GM23338 (cell line): ENCODE measurements at regions not wholly inside any gene's neighbourhood (a gene's known extent, or its start where the extent isn't known, plus 50 kb on each side); places are given as distances from the start of the nearest gene placed in this dataset.

Experiments used
- ATAC-seq: fragments of 200-7000 bp; cut with Tn5 transposase; 3 replicates; pipeline ENCODE4 v1.9.1; 2020
- DNase-seq: peaks from one replicate; pipeline ENCODE4 v3.0.0-alpha.2; 2015; ENCODE audit warnings: low spot score
- H2AFZ ChIP-seq: fragments of 200-600 bp; sonication (generic); 2 replicates; pipeline ENCODE4 v1.8.0; 2016; ENCODE audit warnings: antibody characterized with exemption, mild to moderate bottlenecking, moderate library complexity
- H3F3A ChIP-seq: fragments of 200-600 bp; sonication (generic); replicated peaks from 2 replicates; pipeline ENCODE4 v1.8.0; 2017; ENCODE audit warnings: antibody characterized with exemption, mixed run types, low read depth
- H3K27ac ChIP-seq: fragments of 200-600 bp; sonication (generic); 2 replicates; pipeline ENCODE4 v1.6.1; 2016; ENCODE audit warnings: low read depth
- H3K27me3 ChIP-seq: fragments of 200-600 bp; sonication (generic); 2 replicates; pipeline ENCODE4 v1.8.0; 2016; ENCODE audit warnings: mild to moderate bottlenecking, mixed run types, moderate library complexity; ENCODE audit not compliant: insufficient read depth
- H3K36me3 ChIP-seq: fragments of 200-600 bp; sonication (generic); 2 replicates; pipeline ENCODE4 v1.8.0; 2016; ENCODE audit warnings: mild to moderate bottlenecking; ENCODE audit not compliant: insufficient read depth
- H3K4me1 ChIP-seq: fragments of 200-600 bp; sonication (generic); 2 replicates; pipeline ENCODE4 v1.8.0; 2016; ENCODE audit warnings: mild to moderate bottlenecking, moderate library complexity; ENCODE audit not compliant: insufficient read depth
- H3K4me2 ChIP-seq: fragments of 200-600 bp; sonication (generic); 2 replicates; pipeline ENCODE4 v1.7.1; 2017; ENCODE audit warnings: mixed run types
- H3K4me3 ChIP-seq: fragments of 200-600 bp; sonication (generic); 2 replicates; pipeline ENCODE4 v1.6.1; 2016; ENCODE audit warnings: mixed run types
- H3K79me2 ChIP-seq: fragments of 200-600 bp; sonication (generic); replicated peaks from 2 replicates; pipeline ENCODE4 v1.8.0; 2017; ENCODE audit warnings: mild to moderate bottlenecking; ENCODE audit not compliant: insufficient read depth
- H3K9me2 ChIP-seq: fragments of 200-600 bp; sonication (generic); 2 replicates; pipeline ENCODE4 v1.8.0; 2017; ENCODE audit not compliant: insufficient read depth
- H4K20me1 ChIP-seq: fragments of 200-600 bp; sonication (generic); replicated peaks from 2 replicates; pipeline ENCODE4 v1.8.0; 2017; ENCODE audit warnings: mild to moderate bottlenecking; ENCODE audit not compliant: insufficient read depth
- H3K27ac Mint-ChIP-seq: 2 replicates; pipeline ENCODE4 v1.8.0; 2020; ENCODE audit warnings: inconsistent platforms, mild to moderate bottlenecking, moderate library complexity, mixed read lengths
- H3K27me3 Mint-ChIP-seq: 3 replicates; pipeline ENCODE4 v1.8.0; 2022; ENCODE audit warnings: low read depth, mild to moderate bottlenecking, moderate library complexity, mixed read lengths, inconsistent platforms; ENCODE audit not compliant: insufficient read depth, poor library complexity
- H3K36me3 Mint-ChIP-seq: 3 replicates; pipeline ENCODE4 v1.8.0; 2021; ENCODE audit warnings: low read depth, mild to moderate bottlenecking, inconsistent platforms, moderate library complexity, mixed read lengths
- H3K4me1 Mint-ChIP-seq: 3 replicates; pipeline ENCODE4 v1.8.0; 2020; ENCODE audit warnings: mild to moderate bottlenecking, inconsistent platforms, mixed read lengths
- H3K4me3 Mint-ChIP-seq: 3 replicates; pipeline ENCODE4 v1.8.0; 2021; ENCODE audit warnings: moderate library complexity, mild to moderate bottlenecking, inconsistent platforms, mixed read lengths
- H3K9me3 Mint-ChIP-seq: 3 replicates; pipeline ENCODE4 v1.8.0; 2020; ENCODE audit warnings: moderate library complexity, mild to moderate bottlenecking, inconsistent platforms, mixed read lengths
- CREB1 ChIP-seq: fragments of 250-450 bp; sonication (Bioruptor Pico); IDR thresholded peaks from 2 replicates; pipeline ENCODE4 v1.5.0; 2020; ENCODE audit warnings: low read depth, mild to moderate bottlenecking, moderate library complexity
- CTCF ChIP-seq, 2 experiments: fragments of 200-600 bp in 1 of 2; sonication (generic) in 1 of 2; conservative IDR thresholded peaks; 2 replicates each; pipeline versions ENCODE4 v1.5.1 to v1.6.1; 2016 to 2017; ENCODE audit warnings: antibody characterized with exemption in 2 of 2, low read depth in 2 of 2, mild to moderate bottlenecking in 2 of 2, moderate library complexity in 1 of 2
- EZH2 ChIP-seq: fragments of 200-600 bp; sonication (generic); IDR thresholded peaks from one replicate; pipeline ENCODE4 v1.8.0; 2017; ENCODE audit warnings: antibody characterized with exemption, mild to moderate bottlenecking, low read depth; ENCODE audit not compliant: unreplicated experiment
- EZH2phosphoT487 ChIP-seq: fragments of 200-600 bp; sonication (generic); IDR thresholded peaks from one replicate; pipeline ENCODE4 v1.8.1; 2018; ENCODE audit warnings: antibody characterized with exemption; ENCODE audit not compliant: unreplicated experiment
- NANOG ChIP-seq: IDR thresholded peaks from 2 replicates; pipeline ENCODE4 v1.6.1; 2016; ENCODE audit warnings: antibody characterized with exemption, borderline replicate concordance
- POLR2AphosphoS5 ChIP-seq: IDR thresholded peaks from 2 replicates; pipeline ENCODE4 v1.6.1; 2016; ENCODE audit warnings: antibody characterized with exemption, low read depth
- STAT1 ChIP-seq: IDR thresholded peaks from one replicate; pipeline ENCODE4 v1.6.1; 2016; ENCODE audit warnings: antibody characterized with exemption; ENCODE audit not compliant: unreplicated experiment
- ZNF114 ChIP-seq: fragments of 250-450 bp; sonication (Bioruptor Pico); IDR thresholded peaks from 2 replicates; pipeline ENCODE4 v1.5.0; 2020; ENCODE audit warnings: mild to moderate bottlenecking, moderate library complexity
- ZNF462 ChIP-seq: fragments of 250-450 bp; sonication (Bioruptor Pico); IDR thresholded peaks from 2 replicates; pipeline ENCODE4 v1.5.0; 2020; ENCODE audit warnings: mild to moderate bottlenecking, moderate library complexity

GRCh38 chr18:54672846-54673475, 81.9 kb downstream of the DYNAP start:
- H3F3A ChIP-seq, result no peaks in the 10 kb centered on the region
- H3K4me1 Mint-ChIP-seq, result no peaks in the 10 kb centered on the region
- H3K79me2 ChIP-seq, result no peaks in the 10 kb centered on the region
- TF ChIP-seq STAT1 (no peak), CTCF (conservative IDR thresholded peaks at IDR 0.05; ENCODE audit: low read depth in 2 of 2) (no peak), ZNF114 (no peak), CREB1 (CRISPR knock-in tag) (no peak), EZH2phosphoT487 (no peak), EZH2 (no peak), NANOG (no peak), ZNF462 (CRISPR knock-in tag) (no peak), POLR2AphosphoS5 (no peak)
- H3K4me2 ChIP-seq, result no peak overlapping the region
- H3K27me3 Mint-ChIP-seq, result no peaks in the 10 kb centered on the region
- ATAC-seq, result no peak
- no peaks in the 10 kb centered on the region for H3K4me1 ChIP-seq
- H3K4me3 Mint-ChIP-seq, result no peak overlapping the region
- peaks cover 36% of the 10 kb centered on the region for H3K9me3 Mint-ChIP-seq
- no peak overlapping the region for H3K27ac Mint-ChIP-seq
- no peak overlapping the region for H3K4me3 ChIP-seq
- no peaks in the 10 kb centered on the region for H3K9me2 ChIP-seq
- no peak overlapping the region for H3K27ac ChIP-seq
- H3K36me3 Mint-ChIP-seq, result peaks cover 25% of the 10 kb centered on the region; the same call in 2 of the 3 replicates
- no peak for DNase-seq
- no peaks in the 10 kb centered on the region for H3K27me3 ChIP-seq
- H3K36me3 ChIP-seq, result peaks cover 11% of the 10 kb centered on the region
- H2AFZ ChIP-seq, result no peak overlapping the region
- H4K20me1 ChIP-seq, result no peaks in the 10 kb centered on the region
